Inferior parietal cortex (tissue), 1 donor: ENCODE measurements at regions not wholly inside any gene's neighbourhood (a gene's known extent, or its start where the extent isn't known, plus 50 kb on each side); places are given as distances from the start of the nearest gene placed in this dataset.
"Not testable (repeated sequence)": the region's sequence is repeated elsewhere in the genome, so short reads cannot be mapped to it uniquely, and the experiment has no call there.

Source experiments
- DNase-seq: peaks from one replicate; pipeline ENCODE4 v3.0.0-alpha.2; 2016; ENCODE audit errors: extremely low spot score

DNA sequence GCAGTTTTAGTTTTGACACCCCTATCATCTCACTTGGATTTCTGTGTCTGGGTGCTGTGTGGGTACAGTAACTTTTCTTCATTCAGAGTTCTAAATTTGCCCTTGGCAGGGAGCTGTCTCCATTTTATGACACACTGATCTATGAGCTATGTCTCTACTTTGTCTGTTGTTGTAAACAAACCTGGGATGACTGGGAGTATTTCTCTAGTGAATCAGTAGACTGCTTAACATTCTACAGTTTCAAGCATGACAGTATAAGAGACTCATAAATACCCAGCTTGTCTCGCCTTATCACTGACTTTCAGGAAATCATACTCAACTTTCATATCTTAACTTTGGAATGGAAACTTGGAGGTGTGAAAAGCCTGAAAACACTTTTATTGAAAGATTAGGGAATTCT, 212.1 kb upstream of the NUDT12 start:
- no peak for DNase-seq

DNA sequence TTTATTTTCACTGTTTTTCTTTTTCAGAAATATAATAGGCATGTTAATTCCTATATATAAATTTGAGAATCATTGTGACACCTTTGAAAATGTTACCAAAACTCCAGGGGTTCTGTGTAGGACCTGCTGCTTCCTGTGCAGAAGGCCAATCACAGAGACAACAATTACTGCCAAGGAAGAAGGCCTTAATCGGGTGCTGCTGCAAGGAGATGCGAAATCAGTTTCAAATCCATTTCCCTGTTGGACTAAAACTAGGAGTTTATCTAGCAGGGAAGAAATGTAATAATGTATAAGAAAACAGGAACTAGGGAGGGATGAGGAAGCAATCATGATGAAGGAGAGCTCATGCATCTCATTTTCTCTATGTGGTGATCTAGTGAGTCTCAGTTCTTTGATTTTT, 209.7 kb upstream of the NUDT12 start:
- no peak for DNase-seq

DNA sequence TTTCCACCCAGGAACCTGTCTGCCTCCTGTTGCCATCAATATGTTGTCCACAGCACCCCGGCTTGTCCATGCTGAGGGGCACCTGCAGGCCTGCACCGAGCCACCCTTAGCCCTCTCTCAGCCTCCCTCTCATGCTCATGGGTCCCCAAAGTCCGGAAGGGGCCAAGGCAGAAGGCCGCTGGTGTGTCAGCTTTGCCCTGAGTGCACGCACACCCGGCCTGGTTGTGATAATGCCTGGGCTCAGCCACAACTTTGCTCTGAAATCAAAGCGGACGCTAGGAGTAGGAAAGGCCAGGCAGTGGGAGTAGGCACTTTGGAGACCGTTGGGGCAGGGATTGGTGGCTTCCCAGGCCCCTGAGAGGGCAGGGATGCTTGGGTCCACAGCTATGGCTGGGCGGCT, 201.8 kb upstream of the NUDT12 start:
- no peak for DNase-seq

DNA sequence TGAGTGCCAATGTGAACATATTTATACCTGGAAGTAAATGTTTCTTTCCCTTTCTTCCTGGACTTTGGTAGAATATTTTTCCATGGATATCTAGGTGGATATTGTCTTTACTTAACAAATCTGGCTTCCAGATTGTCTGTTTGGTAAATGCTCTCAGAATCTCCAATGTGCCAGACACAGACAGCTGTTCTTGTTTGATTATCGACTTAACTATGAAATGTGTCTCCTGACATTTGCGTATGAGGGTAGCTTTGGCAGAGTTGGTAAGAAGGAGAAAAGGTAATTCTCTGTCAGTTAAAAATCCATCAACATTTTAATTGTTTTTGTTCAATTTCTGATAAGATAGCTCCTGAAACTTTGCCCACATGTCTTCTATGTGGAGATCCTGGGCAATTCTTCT, 196.4 kb upstream of the NUDT12 start:
- DNase-seq = no peak

DNA sequence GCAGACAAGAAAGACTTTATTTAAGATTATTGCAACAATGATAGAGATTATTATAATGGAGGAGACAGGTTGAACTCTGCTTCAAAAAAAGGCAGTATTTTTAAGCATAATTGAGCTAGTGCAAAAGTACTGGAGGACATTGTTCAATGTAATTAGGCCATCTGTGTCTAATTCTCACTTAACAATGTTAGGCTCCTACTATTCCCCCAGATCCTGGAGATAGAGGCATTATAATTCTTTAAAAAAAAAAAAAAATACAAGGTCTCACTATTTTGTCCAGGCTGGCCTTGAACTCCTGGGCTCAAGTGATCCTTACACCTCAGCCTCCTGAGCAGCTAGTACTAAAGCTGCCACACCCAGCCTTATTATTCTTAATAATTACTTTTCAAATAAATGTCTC, 193.4 kb upstream of the NUDT12 start:
- no peak for DNase-seq

DNA sequence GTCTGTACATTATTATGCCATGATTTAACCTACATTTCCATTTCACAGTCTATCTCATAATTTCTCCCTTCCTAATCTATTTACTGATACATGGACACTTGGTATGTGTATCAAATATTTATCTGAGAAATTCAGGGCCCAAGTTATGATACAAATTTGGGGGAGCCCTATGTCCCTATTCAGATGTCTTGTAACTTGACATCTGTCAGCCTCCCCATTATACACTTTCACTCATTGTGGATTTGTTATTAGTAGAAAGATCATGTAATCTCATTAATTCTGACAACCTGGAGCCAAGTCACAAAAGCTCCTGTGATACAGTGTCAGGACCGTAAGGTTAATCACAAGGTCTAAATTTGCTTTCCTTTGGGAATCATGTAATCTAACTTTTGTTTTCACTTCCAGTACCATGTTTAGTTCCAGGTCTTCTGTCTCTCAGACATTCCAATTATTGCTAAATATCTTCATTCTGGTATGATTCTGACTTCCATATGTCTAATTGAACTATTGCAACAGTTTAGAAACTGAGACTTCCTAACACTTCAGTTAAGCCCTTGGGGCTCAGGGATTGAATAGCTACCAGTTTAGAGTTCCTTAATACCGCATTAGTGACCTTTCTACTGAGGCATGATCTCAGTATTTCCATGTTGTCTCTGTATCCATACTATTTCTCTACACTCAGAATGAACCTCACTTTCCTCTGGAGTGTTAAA, 182.9 kb upstream of the NUDT12 start:
- no peak for DNase-seq

DNA sequence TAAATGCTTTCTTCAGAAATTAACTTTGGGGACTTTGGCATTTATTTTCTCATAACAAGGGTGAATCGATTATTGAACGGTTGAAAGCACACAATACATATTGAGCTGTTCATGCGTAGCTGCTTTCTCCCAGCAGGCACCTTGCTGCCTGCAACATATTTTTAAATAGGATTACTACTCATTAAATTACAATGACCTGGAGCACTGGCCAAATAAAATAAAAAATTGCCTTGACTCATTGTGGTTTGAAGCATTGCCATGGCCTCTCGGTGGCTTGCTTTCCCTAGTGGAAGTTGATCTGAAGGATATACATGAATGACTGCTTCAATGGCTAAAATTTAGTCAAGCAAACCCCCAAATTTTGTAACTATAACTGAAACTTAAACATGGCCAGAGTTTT, 181.6 kb upstream of the NUDT12 start:
- no peak for DNase-seq

DNA sequence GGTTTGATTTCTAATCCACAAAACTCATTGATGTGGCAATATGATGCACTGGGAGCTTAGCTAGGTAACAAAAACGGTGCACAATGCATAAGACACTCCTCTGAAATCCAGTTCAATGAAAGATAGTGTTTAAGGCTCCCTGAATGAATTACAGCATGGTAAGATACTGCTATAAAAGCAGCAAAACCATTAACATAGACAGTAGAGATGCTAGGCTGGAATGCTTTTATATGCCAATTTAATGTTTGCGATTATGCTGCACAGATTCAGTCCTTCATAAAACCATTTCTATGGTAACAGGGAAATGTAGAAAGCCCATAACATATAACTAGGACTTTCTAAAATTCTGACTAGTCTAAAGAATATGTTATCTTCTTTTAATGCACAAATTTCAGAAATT, 180.8 kb upstream of the NUDT12 start:
- DNase-seq = no peak

DNA sequence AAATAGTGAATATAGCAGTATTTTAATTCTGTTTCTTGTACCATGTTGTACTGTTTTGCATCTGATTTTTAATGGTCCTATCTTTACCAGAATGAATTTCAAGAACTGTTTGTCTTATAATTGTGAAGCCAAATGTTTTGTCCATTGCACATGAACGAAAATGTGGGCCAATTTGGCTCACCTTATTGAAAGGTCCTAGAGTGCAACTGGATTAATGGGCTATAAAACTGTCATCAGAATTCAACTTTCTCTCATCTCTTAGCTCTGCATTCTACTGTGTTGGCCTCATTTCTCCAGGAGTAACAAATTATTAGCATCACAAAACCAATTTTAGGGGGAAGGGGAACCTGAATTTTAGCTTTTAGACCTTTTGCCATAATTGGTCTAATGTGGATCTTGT, 179.4 kb upstream of the NUDT12 start:
- DNase-seq = no peak

DNA sequence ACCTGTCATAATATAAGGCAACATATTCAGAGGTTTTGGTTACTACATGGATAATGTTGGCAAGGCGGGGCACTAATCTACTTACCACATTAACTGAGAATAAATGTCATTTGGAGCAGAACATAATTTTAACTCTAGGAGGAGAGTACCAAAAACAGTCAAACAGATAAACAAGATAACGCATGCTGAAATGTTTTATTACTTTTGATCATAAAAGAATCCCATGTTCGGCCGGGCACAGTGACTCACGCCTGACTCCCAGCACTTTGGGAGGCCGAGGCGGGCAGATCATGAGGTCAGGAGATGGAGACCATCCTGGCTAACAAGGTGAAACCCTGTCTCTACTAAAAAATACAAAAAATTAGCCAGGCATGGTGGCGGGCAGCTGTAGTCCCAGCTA, 173.8 kb upstream of the NUDT12 start:
- DNase-seq = not testable (repeated sequence)

DNA sequence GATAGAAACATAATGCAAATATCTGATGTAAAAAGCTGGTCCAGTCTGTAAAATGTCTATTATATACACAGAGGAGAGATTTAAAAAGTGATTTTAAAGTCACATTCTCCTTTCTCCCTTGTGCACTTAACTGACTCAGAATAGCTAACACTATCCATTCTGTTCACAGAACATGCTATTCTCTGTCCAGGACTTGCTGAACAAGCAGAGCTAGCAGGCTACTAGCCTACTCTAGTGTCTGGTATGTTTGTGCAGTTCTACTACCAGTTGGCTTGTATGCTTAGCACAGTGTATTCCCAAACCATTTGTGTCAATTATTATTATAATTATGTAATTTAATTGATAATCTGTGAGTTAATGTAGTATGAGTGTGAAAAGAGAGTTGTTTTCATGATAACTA, 161.7 kb upstream of the NUDT12 start:
- no peak for DNase-seq

DNA sequence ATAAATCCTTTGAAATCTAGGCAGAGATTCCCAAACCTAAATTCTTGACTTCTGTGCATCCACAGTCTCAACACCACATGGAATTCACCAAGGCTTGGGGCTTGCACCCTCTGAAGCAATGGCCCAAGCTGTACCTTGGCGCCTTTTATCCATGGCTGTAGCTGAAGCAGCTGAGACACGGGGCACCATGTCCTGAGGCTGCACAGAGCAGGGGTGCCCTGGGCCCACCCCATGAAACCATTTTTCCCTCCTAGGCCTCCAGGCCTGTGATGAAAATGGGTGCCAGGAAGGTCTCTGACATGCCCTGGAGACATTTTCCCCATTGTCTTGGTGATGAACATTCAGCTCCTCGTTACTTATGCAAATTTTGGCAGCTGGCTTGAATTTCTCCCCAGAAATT, 158.6 kb upstream of the NUDT12 start:
- no peak for DNase-seq

DNA sequence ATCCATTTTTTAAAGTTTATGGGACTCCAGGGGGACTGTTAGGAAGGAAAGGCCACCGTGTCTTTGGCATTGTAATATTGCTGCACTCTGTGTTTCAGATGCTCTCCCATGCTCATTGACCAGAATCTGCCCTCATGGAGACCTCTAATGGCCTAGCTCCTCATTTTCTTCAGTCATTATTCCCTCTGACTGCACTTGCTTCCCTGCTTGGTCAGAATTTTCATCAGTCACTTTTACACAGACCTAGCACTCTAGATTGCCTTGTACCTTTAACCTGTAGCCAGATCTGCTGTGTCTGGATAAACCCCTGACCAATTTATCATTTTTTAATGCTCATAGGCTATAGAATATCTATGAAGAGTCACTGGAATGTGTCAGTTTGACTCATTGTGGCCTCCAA, 155.5 kb upstream of the NUDT12 start:
- no peak for DNase-seq

DNA sequence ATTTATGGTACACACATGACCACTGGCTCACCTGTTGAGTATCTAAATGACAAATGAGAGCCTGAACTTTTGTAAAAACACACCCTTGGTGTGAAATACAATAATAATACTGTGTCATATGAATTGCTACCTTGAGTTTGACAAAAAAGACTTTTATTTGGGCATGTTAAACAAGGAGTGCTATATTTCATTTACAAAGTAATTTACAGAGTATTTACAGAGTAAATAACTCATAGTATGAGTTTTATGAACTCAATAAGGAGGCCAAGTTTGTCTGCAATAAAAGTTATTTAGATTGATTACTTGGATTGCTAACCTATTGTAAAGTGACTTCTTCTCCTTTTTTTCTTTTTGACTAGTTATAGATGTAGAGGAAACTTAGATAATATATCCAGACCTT, 146.0 kb upstream of the NUDT12 start:
- DNase-seq = no peak

DNA sequence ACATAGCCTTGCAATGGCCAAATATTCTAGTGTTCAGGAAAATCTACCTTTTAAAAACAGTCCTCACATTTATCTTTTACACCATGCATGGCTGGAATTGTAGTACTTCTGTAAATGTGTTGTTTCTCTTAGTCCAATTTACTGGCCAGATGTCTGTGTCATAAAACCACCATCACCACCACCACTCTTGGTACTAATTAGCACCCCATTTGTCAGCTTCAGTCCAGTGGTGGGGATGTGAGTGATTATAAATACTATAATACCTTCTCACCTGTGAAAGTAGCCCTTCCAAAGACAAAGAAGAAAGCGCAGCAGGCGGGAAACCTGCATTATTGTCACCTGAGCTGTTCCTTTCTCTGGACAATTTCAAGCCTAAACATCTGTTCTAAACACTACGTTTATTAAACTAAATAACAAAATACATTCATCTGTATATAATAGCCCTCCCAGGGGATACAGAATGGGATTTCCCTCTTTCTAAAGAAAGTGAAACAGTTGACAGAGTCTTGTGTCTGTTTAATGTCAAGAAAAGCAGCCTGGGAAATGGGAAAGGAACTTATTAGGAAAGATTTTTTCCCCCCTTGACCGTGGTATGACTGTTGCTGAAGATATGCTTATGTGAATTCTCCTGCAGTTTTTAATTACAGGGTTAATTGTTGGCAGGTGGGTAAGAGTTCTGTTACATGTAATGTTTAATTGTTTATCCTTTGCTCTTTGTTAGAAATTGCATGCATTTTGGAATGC, 144.5 kb upstream of the NUDT12 start:
- DNase-seq = no peak

DNA sequence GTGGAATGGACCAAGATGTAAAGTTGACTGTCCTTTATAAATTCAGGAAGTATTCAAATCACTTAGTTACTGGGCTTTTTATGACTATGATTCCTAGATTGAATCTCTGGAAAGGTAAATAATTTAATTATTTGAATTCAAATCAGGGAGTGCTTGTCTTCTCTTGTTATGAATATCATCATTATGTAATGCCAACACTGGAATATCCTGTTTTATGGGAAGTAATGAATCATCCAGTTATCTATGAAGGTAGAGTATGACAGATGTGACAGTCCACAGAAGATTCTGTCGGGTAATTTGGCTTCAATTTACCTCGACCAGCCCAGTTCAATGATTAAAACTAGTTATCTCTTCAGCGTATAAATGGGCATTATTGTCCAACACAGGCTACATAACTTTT, 141.0 kb upstream of the NUDT12 start:
- no peak for DNase-seq

DNA sequence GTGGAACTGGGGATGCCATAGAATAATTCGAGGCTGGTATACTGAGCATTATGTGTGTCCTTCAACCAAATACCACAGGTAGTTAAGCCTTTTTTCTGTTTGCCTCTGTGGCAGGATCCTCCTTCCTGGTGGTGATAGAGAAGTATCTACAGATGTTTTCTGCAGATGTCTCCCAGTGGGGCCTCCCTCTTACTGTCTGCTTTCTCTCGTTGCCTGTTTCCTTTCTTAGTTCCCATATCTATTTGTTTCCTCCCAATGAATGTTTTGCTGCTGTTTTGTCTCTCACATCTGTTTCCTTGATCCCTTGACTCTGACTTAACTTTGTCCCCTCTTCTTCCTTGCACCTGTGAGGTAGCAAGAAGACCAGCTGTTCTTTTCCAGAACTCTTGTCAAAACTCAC, 130.9 kb upstream of the NUDT12 start:
- no peak for DNase-seq

DNA sequence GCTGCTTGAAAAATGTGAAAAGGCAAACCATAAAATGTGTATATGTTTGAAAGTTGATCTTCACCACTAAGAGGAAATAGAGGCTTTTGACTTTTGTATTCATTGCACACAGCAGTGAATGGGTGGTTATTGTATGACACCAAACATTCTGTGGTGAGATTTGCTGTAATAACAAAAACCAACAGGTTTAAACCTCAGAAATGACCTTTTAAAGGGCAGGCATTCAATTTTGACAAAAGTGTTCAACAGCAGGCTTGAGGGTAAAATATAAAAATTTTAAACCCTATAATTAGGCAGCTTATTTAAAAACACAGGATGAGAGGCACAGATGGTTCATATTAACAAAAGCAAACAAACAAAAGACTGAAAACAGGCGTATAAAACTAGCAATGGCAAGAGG, 128.1 kb upstream of the NUDT12 start:
- DNase-seq = no peak

DNA sequence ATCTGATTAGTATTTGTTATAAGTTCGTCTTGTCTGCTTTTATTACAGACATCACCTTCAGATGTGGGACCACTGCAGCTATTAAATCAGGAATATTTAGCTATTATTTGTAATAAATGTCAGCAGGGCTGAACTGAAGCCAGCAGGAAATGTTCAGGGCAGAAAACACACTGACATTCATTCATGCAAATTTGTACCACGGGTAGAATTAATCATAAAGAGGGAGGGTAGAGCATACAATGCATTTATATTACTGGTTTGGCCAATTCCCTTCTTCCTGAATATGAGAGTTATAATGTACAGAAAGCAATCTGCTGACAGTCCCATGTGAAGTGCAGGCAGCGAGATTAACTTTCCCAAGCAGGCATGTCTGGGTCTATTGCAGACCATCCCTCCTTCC, 117.3 kb upstream of the NUDT12 start:
- DNase-seq = no peak

DNA sequence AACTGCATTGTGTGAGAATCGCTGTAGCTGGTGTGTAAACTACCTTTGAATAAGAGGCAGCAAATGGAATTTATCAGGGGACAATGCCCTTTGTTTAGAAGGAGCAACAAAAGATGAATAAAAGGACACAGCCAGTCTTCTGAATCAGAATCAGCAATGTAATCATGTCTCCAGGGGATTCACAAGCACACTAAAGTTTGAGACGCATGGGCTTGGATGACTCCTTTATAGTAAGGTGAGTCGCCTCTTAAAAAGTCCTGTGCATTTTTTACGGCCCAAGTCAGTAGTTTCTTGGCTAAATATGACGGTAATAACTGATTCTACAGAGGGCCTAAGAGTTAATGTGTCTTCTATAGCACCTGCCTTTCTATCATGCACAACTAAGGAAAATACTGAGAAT, 113.6 kb upstream of the NUDT12 start:
- not testable (repeated sequence) for DNase-seq

DNA sequence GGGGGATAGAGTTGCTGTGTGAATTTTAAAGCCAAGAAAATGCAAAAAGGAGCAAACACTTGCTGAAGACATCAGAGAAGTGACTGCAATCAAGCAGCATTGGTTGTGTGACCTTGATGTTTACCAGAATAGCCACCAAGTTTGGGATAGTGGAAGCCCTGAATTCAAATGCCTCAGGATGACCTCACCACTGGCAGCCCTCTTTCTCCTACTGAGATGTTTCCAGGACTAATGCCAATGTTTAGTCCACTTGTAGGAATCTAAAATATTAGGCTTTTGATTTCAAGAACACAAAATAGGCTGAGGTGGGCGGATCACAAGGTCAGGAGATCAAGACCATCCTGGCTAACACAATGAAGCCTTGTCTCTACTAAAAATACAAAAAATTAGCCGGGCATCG, 112.2 kb upstream of the NUDT12 start:
- no peak for DNase-seq

DNA sequence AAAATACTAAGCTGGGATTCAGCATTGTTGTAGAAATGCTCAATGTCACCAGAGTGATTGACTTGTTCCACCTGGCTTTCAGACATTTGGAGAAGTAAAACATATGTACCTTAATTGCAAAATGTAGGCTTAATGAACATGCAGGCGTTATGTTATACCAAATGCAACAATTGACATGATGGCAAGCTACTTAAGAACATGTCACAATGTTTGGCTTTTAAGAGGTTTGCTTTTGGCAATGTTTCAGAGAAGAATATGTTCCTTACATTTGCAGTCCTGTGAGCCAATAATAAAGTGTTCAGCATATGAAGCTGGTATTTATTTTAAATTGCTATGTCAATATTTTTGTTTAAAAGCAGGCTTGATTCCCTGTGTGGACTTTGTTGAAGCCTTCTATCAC, 111.7 kb upstream of the NUDT12 start:
- DNase-seq = no peak

DNA sequence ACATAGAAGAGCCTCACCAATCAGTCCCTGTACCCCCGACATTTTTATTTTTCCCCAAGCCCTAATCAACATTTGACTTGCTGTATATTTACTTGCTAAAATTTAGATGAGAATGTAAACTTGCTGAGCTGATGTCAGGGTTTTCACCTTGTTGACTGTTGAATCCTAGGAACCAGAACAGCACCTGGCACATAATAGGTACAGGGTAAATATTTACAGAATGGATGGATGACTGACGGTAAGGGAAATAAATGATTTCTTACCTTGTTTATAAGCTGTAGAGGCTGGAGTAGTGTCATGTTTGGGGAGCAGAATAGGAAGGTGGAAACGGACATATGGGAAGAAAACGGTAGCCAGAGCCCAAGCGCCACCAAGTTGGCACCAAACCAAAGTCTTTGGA, 107.0 kb upstream of the NUDT12 start:
- no peak for DNase-seq

DNA sequence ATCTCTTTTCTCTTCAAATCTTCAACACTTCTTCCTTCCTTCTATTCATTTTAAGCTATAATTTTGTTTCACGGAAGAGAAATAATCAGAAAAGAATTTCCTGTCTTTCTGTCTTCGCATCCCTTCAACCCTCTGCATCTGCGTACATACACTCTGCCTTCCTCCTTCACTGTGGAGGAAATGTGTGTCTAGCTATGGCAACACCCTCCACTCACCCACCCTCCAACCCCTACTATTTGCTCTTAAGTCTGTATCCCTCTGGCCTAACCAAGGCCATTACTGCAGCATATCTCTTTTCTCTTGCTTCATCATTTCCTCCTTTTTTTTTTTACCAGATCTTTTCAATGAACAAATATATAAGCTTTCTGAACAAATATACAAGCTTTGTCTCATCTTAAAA, 105.7 kb upstream of the NUDT12 start:
- DNase-seq = no peak
